ENCODE measurements at regions not wholly inside any gene's neighbourhood (a gene's known extent, or its start where the extent isn't known, plus 50 kb on each side); places are given as distances from the start of the nearest gene placed in this dataset.

- Histone ChIP-seq H3K9ac (ENCODE audit: low read depth in 1 of 2, low read length in 2 of 2) (no peak overlapping the region), H3K9me3 (ENCODE audit: control insufficient read depth in 4 of 4, low read length in 3 of 4) (no peaks in the 10 kb centered on the region), H3K27me3 (ENCODE audit: control insufficient read depth in 4 of 4, insufficient read depth in 4 of 4, low read length in 3 of 4) (no peaks in the 10 kb centered on the region), H3K4me1 (ENCODE audit: control insufficient read depth in 4 of 4, insufficient read depth in 4 of 4, low read length in 3 of 4) (no peaks in the 10 kb centered on the region), H3K4me3 (ENCODE audit: low read depth in 1 of 3, low read length in 3 of 3) (no peak overlapping the region), H3K27ac (ENCODE audit: low read depth in 1 of 2, low read length in 2 of 2) (no peak overlapping the region), H3K36me3 (ENCODE audit: control insufficient read depth in 4 of 4, insufficient read depth in 3 of 4, low read depth in 1 of 4, low read length in 3 of 4) (no peaks in the 10 kb centered on the region)
- no peak for DNase-seq (ENCODE audit: low spot score)
- TF ChIP-seq CTCF (IDR thresholded peaks at IDR 0.05; ENCODE audit: low read depth, low read length, missing input control) = no peak
- no peak for TF ChIP-seq FOXA1 (IDR thresholded peaks at IDR 0.05)
- TF ChIP-seq REST (IDR thresholded peaks at IDR 0.05) = no peak
- TF ChIP-seq HNF4A (conservative IDR thresholded peaks at IDR 0.05) = no peak
- no peak for TF ChIP-seq GABPA (IDR thresholded peaks at IDR 0.05 in 1 of 2, conservative IDR thresholded peaks at IDR 0.05 in 1 of 2)
- TF ChIP-seq RXRA (IDR thresholded peaks at IDR 0.05) = no peak
- no peak for TF ChIP-seq EGR1 (IDR thresholded peaks at IDR 0.05; ENCODE audit: low read depth in 2 of 2)
- no peak for TF ChIP-seq ZBTB33 (IDR thresholded peaks at IDR 0.05)
- WGBS = 63% methylated on average over 1 of the region's 1 CpG
Measured at GRCh38 chr6:90922325-90922724, 335.5 kb upstream of the MAP3K7 start.

- no peak overlapping the region for H3K4me3 ChIP-seq (ENCODE audit: low read depth in 1 of 3, low read length in 3 of 3)
- H3K4me1 ChIP-seq (ENCODE audit: control insufficient read depth in 4 of 4, insufficient read depth in 4 of 4, low read length in 3 of 4) = no peaks in the 10 kb centered on the region
- H3K36me3 ChIP-seq (ENCODE audit: control insufficient read depth in 4 of 4, insufficient read depth in 3 of 4, low read depth in 1 of 4, low read length in 3 of 4) = no peaks in the 10 kb centered on the region
- H3K27ac ChIP-seq (ENCODE audit: low read depth in 1 of 2, low read length in 2 of 2) = no peak overlapping the region
- no peak for TF ChIP-seq MAX (IDR thresholded peaks at IDR 0.05)
- no peak for TF ChIP-seq RXRA (IDR thresholded peaks at IDR 0.05)
- no peak for TF ChIP-seq JUND (IDR thresholded peaks at IDR 0.05)
- no peak for TF ChIP-seq EGR1 (IDR thresholded peaks at IDR 0.05; ENCODE audit: low read depth in 2 of 2)
- H3K27me3 ChIP-seq (ENCODE audit: control insufficient read depth in 4 of 4, insufficient read depth in 4 of 4, low read length in 3 of 4) = no peaks in the 10 kb centered on the region
- no peak for DNase-seq (ENCODE audit: low spot score)
- H3K9ac ChIP-seq (ENCODE audit: low read depth in 1 of 2, low read length in 2 of 2) = no peak overlapping the region
- H3K9me3 ChIP-seq (ENCODE audit: control insufficient read depth in 4 of 4, low read length in 3 of 4) = peaks cover 0 to 4% (median 0%) of the 10 kb centered on the region in 4 donors
Measured at GRCh38 chr6:90918361-90918760, 331.5 kb upstream of the MAP3K7 start.

GRCh38 chr6:90917376-90917775 lies 330.5 kb upstream of the MAP3K7 start:
- Histone ChIP-seq H3K27me3 (ENCODE audit: control insufficient read depth in 4 of 4, insufficient read depth in 4 of 4, low read length in 3 of 4) (no peaks in the 10 kb centered on the region), H3K36me3 (ENCODE audit: control insufficient read depth in 4 of 4, insufficient read depth in 3 of 4, low read depth in 1 of 4, low read length in 3 of 4) (no peaks in the 10 kb centered on the region), H3K9ac (ENCODE audit: low read depth in 1 of 2, low read length in 2 of 2) (no peak overlapping the region), H3K27ac (ENCODE audit: low read depth in 1 of 2, low read length in 2 of 2) (no peak overlapping the region), H3K4me1 (ENCODE audit: control insufficient read depth in 4 of 4, insufficient read depth in 4 of 4, low read length in 3 of 4) (no peaks in the 10 kb centered on the region), H3K9me3 (ENCODE audit: control insufficient read depth in 4 of 4, low read length in 3 of 4) (peaks cover 0 to 4% (median 0%) of the 10 kb centered on the region in 4 donors), H3K4me3 (ENCODE audit: low read depth in 1 of 3, low read length in 3 of 3) (no peak overlapping the region)
- TF ChIP-seq REST (IDR thresholded peaks at IDR 0.05) (no peak), FOXA2 (IDR thresholded peaks at IDR 0.05) (no peak), YY1 (IDR thresholded peaks at IDR 0.05) (no peak), NR2F2 (IDR thresholded peaks at IDR 0.05) (no peak), ATF3 (IDR thresholded peaks at IDR 0.05) (no peak)
- DNase-seq (ENCODE audit: low spot score) = no peak

Measured in liver (tissue), 8 donors.